ENCODE measurements at regions not wholly inside any gene's neighbourhood (a gene's known extent, or its start where the extent isn't known, plus 50 kb on each side); places are given as distances from the start of the nearest gene placed in this dataset.

GRCh38 chr2:167756446-167756845, 490.9 kb downstream of the STK39 start:
- no peak overlapping the region for H3K4me2 ChIP-seq (ENCODE audit: low read length)
- TF ChIP-seq EZH2phosphoT487 (IDR thresholded peaks at IDR 0.05; ENCODE audit: low read depth) = no peak
- no peak for TF ChIP-seq CTCF (IDR thresholded peaks at IDR 0.05; ENCODE audit: low read depth, low read length)
- no peak overlapping the region for H3K9ac ChIP-seq (ENCODE audit: low read length)

GRCh38 chr2:167753142-167753541, 494.3 kb downstream of the STK39 start:
- no peaks in the 10 kb centered on the region for H3K79me2 ChIP-seq (ENCODE audit: low read length)
- H3K9ac ChIP-seq (ENCODE audit: low read length) = no peak overlapping the region
- peaks cover 25% of the 10 kb centered on the region for H3K4me1 ChIP-seq (ENCODE audit: low read length)
- no peak overlapping the region for H3K27ac ChIP-seq (ENCODE audit: low read length)
- no peaks in the 10 kb centered on the region for H4K20me1 ChIP-seq (ENCODE audit: insufficient read depth, low read length)
- 0 out of 2 replicates have a peak, but pooled peaks cover 3% of the 10 kb centered on the region for H3K27me3 ChIP-seq (ENCODE audit: low read depth, low read length)
- no peak overlapping the region for H3K4me2 ChIP-seq (ENCODE audit: low read length)
- TF ChIP-seq EZH2phosphoT487 (IDR thresholded peaks at IDR 0.05; ENCODE audit: low read depth) (no peak), CTCF (IDR thresholded peaks at IDR 0.05; ENCODE audit: low read depth, low read length) (no peak)
- H3K36me3 ChIP-seq (replicated peaks; ENCODE audit: low read depth, low read length) = no peaks in the 10 kb centered on the region
- no peak overlapping the region for H3K4me3 ChIP-seq (ENCODE audit: low read length)
- H3K9me3 ChIP-seq (ENCODE audit: insufficient read depth, low read length) = no peaks in the 10 kb centered on the region
- no peak overlapping the region for H2AFZ ChIP-seq (ENCODE audit: low read depth, low read length)

More at GRCh38 chr2:167756446-167756845, 490.9 kb downstream of the STK39 start:
- Histone ChIP-seq H4K20me1 (ENCODE audit: insufficient read depth, low read length) (no peaks in the 10 kb centered on the region), H3K79me2 (ENCODE audit: low read length) (no peaks in the 10 kb centered on the region), H3K9me3 (ENCODE audit: insufficient read depth, low read length) (no peaks in the 10 kb centered on the region), H3K36me3 (replicated peaks; ENCODE audit: low read depth, low read length) (no peaks in the 10 kb centered on the region), H2AFZ (ENCODE audit: low read depth, low read length) (no peak overlapping the region), H3K4me3 (ENCODE audit: low read length) (no peak overlapping the region), H3K27me3 (ENCODE audit: low read depth, low read length) (0 out of 2 replicates have a peak, but pooled peaks cover 3% of the 10 kb centered on the region), H3K4me1 (ENCODE audit: low read length) (peaks cover 17% of the 10 kb centered on the region), H3K27ac (ENCODE audit: low read length) (no peak overlapping the region)

GRCh38 chr2:167752734-167753133, 494.7 kb downstream of the STK39 start:
- Histone ChIP-seq H2AFZ (ENCODE audit: low read depth, low read length) (no peak overlapping the region), H3K79me2 (ENCODE audit: low read length) (no peaks in the 10 kb centered on the region), H3K9ac (ENCODE audit: low read length) (no peak overlapping the region), H3K36me3 (replicated peaks; ENCODE audit: low read depth, low read length) (no peaks in the 10 kb centered on the region), H3K27me3 (ENCODE audit: low read depth, low read length) (0 out of 2 replicates have a peak, but pooled peaks cover 3% of the 10 kb centered on the region), H3K4me3 (ENCODE audit: low read length) (no peak overlapping the region), H3K4me2 (ENCODE audit: low read length) (no peak overlapping the region), H4K20me1 (ENCODE audit: insufficient read depth, low read length) (no peaks in the 10 kb centered on the region), H3K4me1 (ENCODE audit: low read length) (peaks cover 25% of the 10 kb centered on the region), H3K9me3 (ENCODE audit: insufficient read depth, low read length) (no peaks in the 10 kb centered on the region), H3K27ac (ENCODE audit: low read length) (no peak overlapping the region)
- TF ChIP-seq EZH2phosphoT487 (IDR thresholded peaks at IDR 0.05; ENCODE audit: low read depth) = no peak
- no peak for TF ChIP-seq CTCF (IDR thresholded peaks at IDR 0.05; ENCODE audit: low read depth, low read length)

- Histone ChIP-seq H3K27me3 (ENCODE audit: low read depth, low read length) (0 out of 2 replicates have a peak, but pooled peaks cover 3% of the 10 kb centered on the region), H3K27ac (ENCODE audit: low read length) (no peak overlapping the region), H3K4me1 (ENCODE audit: low read length) (peaks cover 25% of the 10 kb centered on the region), H3K36me3 (replicated peaks; ENCODE audit: low read depth, low read length) (no peaks in the 10 kb centered on the region), H3K9me3 (ENCODE audit: insufficient read depth, low read length) (no peaks in the 10 kb centered on the region), H3K4me3 (ENCODE audit: low read length) (no peak overlapping the region), H3K4me2 (ENCODE audit: low read length) (no peak overlapping the region), H2AFZ (ENCODE audit: low read depth, low read length) (no peak overlapping the region), H3K9ac (ENCODE audit: low read length) (no peak overlapping the region), H3K79me2 (ENCODE audit: low read length) (no peaks in the 10 kb centered on the region), H4K20me1 (ENCODE audit: insufficient read depth, low read length) (no peaks in the 10 kb centered on the region)
- TF ChIP-seq EZH2phosphoT487 (IDR thresholded peaks at IDR 0.05; ENCODE audit: low read depth) = no peak
- TF ChIP-seq CTCF (IDR thresholded peaks at IDR 0.05; ENCODE audit: low read depth, low read length) = no peak
Observed at GRCh38 chr2:167750675-167751074, 496.7 kb downstream of the STK39 start.

Data from OCI-LY3 (cell line).